ENCODE measurements at regions not wholly inside any gene's neighbourhood (a gene's known extent, or its start where the extent isn't known, plus 50 kb on each side); places are given as distances from the start of the nearest gene placed in this dataset.

- Histone ChIP-seq H3K27me3 (ENCODE audit: insufficient read depth) (no peaks in the 10 kb centered on the region), H3K36me3 (replicated peaks in 1 of 2; ENCODE audit: control insufficient read depth in 1 of 2, insufficient read depth in 2 of 2, low read length in 1 of 2) (no peaks in the 10 kb centered on the region), H3K4me3 (ENCODE audit: low read depth in 2 of 2, low read length in 1 of 2) (no peak overlapping the region; a peak in 1 of 4 replicates), H3K4me2 (no peak overlapping the region), H3K9ac (no peak overlapping the region), H4K20me1 (ENCODE audit: insufficient read depth) (no peaks in the 10 kb centered on the region), H2AFZ (ENCODE audit: low read depth) (no peak overlapping the region), H3K9me3 (no peaks in the 10 kb centered on the region), H3K4me1 (ENCODE audit: control insufficient read depth in 1 of 2, insufficient read depth in 2 of 2, low read depth in 1 of 2, low read length in 1 of 2) (peaks cover 0 to 5% of the 10 kb centered on the region in 2 experiments; a peak in 2 of 4 replicates), H3K9me2 (no peaks in the 10 kb centered on the region), H3K79me2 (ENCODE audit: insufficient read depth) (no peaks in the 10 kb centered on the region), H3K27ac (ENCODE audit: low read depth in 2 of 2, low read length in 1 of 2) (no peak overlapping the region; a peak in 1 of 4 replicates), H3F3A (replicated peaks; ENCODE audit: insufficient read depth) (peaks cover 16% of the 10 kb centered on the region)
- DNase-seq: no peak
- TF ChIP-seq SIN3A (IDR thresholded peaks at IDR 0.05; ENCODE audit: borderline replicate concordance, low read depth, low read length): no peak
- TF ChIP-seq RFX5 (IDR thresholded peaks at IDR 0.05; ENCODE audit: low read length): no peak
- TF ChIP-seq ZBTB33 (IDR thresholded peaks at IDR 0.05; ENCODE audit: borderline replicate concordance, low read depth): no peak
- no peak for TF ChIP-seq FOXM1 (IDR thresholded peaks at IDR 0.05; ENCODE audit: low read depth)
- no peak for TF ChIP-seq NFIC (IDR thresholded peaks at IDR 0.05; ENCODE audit: borderline replicate concordance)
- no peak for TF ChIP-seq CHD2 (IDR thresholded peaks at IDR 0.05; ENCODE audit: low read length, partially characterized antibody)
- no peak for TF ChIP-seq NRF1 (IDR thresholded peaks at IDR 0.05; ENCODE audit: low read depth, low read length)
- TF ChIP-seq, protein P1, sequence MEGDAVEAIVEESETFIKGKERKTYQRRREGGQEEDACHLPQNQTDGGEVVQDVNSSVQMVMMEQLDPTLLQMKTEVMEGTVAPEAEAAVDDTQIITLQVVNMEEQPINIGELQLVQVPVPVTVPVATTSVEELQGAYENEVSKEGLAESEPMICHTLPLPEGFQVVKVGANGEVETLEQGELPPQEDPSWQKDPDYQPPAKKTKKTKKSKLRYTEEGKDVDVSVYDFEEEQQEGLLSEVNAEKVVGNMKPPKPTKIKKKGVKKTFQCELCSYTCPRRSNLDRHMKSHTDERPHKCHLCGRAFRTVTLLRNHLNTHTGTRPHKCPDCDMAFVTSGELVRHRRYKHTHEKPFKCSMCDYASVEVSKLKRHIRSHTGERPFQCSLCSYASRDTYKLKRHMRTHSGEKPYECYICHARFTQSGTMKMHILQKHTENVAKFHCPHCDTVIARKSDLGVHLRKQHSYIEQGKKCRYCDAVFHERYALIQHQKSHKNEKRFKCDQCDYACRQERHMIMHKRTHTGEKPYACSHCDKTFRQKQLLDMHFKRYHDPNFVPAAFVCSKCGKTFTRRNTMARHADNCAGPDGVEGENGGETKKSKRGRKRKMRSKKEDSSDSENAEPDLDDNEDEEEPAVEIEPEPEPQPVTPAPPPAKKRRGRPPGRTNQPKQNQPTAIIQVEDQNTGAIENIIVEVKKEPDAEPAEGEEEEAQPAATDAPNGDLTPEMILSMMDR (IDR thresholded peaks at IDR 0.05): no peak
- no peak for TF ChIP-seq FOSL2 (IDR thresholded peaks at IDR 0.05; ENCODE audit: borderline replicate concordance, low read depth)
- TF ChIP-seq, protein P2, sequence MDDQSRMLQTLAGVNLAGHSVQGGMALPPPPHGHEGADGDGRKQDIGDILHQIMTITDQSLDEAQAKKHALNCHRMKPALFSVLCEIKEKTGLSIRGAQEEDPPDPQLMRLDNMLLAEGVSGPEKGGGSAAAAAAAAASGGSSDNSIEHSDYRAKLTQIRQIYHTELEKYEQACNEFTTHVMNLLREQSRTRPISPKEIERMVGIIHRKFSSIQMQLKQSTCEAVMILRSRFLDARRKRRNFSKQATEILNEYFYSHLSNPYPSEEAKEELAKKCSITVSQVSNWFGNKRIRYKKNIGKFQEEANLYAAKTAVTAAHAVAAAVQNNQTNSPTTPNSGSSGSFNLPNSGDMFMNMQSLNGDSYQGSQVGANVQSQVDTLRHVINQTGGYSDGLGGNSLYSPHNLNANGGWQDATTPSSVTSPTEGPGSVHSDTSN (IDR thresholded peaks at IDR 0.05): no peak
- TF ChIP-seq RXRA (IDR thresholded peaks at IDR 0.05; ENCODE audit: borderline replicate concordance, low read depth): no peak
- TF ChIP-seq SMC3 (IDR thresholded peaks at IDR 0.05; ENCODE audit: low read depth, low read length): no peak
- no peak for TF ChIP-seq MAX (IDR thresholded peaks at IDR 0.05; ENCODE audit: low read depth)
- no peak for TF ChIP-seq ELF1 (IDR thresholded peaks at IDR 0.05)
- no peak for TF ChIP-seq RCOR1 (IDR thresholded peaks at IDR 0.05; ENCODE audit: low read length)
- 56% methylated on average over 1 of the region's 1 CpG for WGBS (ENCODE audit: low lambda C conversion rate)
- POLR2A ChIA-PET: no interaction called here
- CTCF ChIA-PET: interaction anchor here (0.6 to 1.4 kb wide), 2 partner anchors 13 to 389 kb away, joined by 3 to 4 read pairs; no protein-coding TSS in a partner anchor
Measured at GRCh38 chr5:52672459-52672858, 115.3 kb upstream of the ITGA1 start.
